ENCODE measurements at regions not wholly inside any gene's neighbourhood (a gene's known extent, or its start where the extent isn't known, plus 50 kb on each side); places are given as distances from the start of the nearest gene placed in this dataset.

DNA sequence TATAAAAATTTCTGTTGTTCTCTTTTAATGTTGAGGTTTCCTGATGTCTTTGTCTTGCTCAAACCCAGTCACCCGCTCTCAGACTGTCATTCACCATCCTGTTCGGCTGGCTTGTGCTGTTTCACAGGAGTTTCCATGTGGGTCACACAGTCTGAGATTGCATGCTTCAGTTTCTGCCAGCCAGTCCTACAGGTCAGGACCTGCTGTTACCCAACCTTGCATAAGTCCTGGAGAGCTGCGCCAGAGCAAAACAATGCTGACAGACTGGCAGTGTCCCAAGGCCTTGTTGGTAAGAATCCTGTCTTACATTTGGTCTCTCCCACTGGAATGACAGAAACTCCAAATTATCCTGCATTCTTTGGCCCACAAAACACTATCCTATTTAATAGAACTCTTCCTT is 340.0 kb upstream of the SLITRK5 start:
- intact Hi-C loops (cut with micrococcal nuclease; ENCODE audit: unreplicated experiment) = no loop called here
- no peak for DNase-seq (ENCODE audit: low read depth, low spot score)

DNA sequence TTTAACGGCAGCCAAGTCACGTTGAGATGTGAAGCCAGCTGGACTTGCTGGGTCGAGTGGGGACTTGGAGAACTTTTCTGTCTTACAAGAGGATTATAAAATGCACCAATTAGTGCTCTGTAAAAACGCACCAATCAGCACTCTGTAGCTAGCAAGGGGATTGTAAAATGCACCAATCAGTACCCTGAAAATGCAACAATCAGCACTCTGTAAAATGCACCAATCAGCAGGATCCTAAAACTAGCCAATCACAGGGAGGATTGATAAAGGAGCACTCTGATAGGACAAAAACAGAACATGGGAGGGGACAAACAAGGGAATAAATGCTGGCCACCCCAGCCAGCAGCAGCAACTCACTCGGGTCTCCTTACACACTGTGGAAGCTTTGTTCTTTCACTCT is 337.6 kb upstream of the SLITRK5 start:
- Histone ChIP-seq H3K4me1 (ENCODE audit: control insufficient read depth, insufficient read depth, low read length) (no peaks in the 10 kb centered on the region), H3K27ac (ENCODE audit: low read length) (no peak overlapping the region), H3K27me3 (ENCODE audit: control insufficient read depth, insufficient read depth, low read length) (no peaks in the 10 kb centered on the region), H3K4me3 (ENCODE audit: low read depth in 2 of 2, low read length in 2 of 2) (no peak overlapping the region), H3K9me3 (ENCODE audit: control insufficient read depth, insufficient read depth, low read depth, low read length) (no peaks in the 10 kb centered on the region), H3K36me3 (ENCODE audit: control insufficient read depth, insufficient read depth, low read length) (no peaks in the 10 kb centered on the region)
- DNase-seq (ENCODE audit: low read depth, low spot score) = no peak
- ChIA-PET CTCF (no interaction called here), POLR2A (no interaction called here)
- intact Hi-C loops (cut with micrococcal nuclease; ENCODE audit: unreplicated experiment) = no loop called here
- TF ChIP-seq, protein P1, sequence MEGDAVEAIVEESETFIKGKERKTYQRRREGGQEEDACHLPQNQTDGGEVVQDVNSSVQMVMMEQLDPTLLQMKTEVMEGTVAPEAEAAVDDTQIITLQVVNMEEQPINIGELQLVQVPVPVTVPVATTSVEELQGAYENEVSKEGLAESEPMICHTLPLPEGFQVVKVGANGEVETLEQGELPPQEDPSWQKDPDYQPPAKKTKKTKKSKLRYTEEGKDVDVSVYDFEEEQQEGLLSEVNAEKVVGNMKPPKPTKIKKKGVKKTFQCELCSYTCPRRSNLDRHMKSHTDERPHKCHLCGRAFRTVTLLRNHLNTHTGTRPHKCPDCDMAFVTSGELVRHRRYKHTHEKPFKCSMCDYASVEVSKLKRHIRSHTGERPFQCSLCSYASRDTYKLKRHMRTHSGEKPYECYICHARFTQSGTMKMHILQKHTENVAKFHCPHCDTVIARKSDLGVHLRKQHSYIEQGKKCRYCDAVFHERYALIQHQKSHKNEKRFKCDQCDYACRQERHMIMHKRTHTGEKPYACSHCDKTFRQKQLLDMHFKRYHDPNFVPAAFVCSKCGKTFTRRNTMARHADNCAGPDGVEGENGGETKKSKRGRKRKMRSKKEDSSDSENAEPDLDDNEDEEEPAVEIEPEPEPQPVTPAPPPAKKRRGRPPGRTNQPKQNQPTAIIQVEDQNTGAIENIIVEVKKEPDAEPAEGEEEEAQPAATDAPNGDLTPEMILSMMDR (IDR thresholded peaks at IDR 0.05) = no peak
- TF ChIP-seq, protein P2, sequence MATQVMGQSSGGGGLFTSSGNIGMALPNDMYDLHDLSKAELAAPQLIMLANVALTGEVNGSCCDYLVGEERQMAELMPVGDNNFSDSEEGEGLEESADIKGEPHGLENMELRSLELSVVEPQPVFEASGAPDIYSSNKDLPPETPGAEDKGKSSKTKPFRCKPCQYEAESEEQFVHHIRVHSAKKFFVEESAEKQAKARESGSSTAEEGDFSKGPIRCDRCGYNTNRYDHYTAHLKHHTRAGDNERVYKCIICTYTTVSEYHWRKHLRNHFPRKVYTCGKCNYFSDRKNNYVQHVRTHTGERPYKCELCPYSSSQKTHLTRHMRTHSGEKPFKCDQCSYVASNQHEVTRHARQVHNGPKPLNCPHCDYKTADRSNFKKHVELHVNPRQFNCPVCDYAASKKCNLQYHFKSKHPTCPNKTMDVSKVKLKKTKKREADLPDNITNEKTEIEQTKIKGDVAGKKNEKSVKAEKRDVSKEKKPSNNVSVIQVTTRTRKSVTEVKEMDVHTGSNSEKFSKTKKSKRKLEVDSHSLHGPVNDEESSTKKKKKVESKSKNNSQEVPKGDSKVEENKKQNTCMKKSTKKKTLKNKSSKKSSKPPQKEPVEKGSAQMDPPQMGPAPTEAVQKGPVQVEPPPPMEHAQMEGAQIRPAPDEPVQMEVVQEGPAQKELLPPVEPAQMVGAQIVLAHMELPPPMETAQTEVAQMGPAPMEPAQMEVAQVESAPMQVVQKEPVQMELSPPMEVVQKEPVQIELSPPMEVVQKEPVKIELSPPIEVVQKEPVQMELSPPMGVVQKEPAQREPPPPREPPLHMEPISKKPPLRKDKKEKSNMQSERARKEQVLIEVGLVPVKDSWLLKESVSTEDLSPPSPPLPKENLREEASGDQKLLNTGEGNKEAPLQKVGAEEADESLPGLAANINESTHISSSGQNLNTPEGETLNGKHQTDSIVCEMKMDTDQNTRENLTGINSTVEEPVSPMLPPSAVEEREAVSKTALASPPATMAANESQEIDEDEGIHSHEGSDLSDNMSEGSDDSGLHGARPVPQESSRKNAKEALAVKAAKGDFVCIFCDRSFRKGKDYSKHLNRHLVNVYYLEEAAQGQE (IDR thresholded peaks at IDR 0.05; ENCODE audit: insufficient read depth in 1 of 2, low read depth in 2 of 2, low read length in 1 of 2) = no peak
- TF ChIP-seq SIN3A (IDR thresholded peaks at IDR 0.05; ENCODE audit: borderline replicate concordance, insufficient read depth, low read depth, low read length) = no peak
- TF ChIP-seq POLR2AphosphoS5 (IDR thresholded peaks at IDR 0.05; ENCODE audit: low read depth, low read length) = no peak
- no peak for TF ChIP-seq TCF7L2 (IDR thresholded peaks at IDR 0.05; ENCODE audit: low read depth, low read length)
- in situ Hi-C loops (cut with HindIII; ENCODE audit: low pct_unique_long_range_greater_than_20kb, low sequenced_read_pairs) = no loop called here
- no TSS peak for BruUV-seq (replicated peaks)
- no peak for ATAC-seq

More for the DNA sequence above, 340.0 kb upstream of the SLITRK5 start:
- ChIA-PET POLR2A (no interaction called here), CTCF (no interaction called here)
- H3K9me3 ChIP-seq (ENCODE audit: control insufficient read depth, insufficient read depth, low read depth, low read length) = no peaks in the 10 kb centered on the region
- in situ Hi-C loops (cut with HindIII; ENCODE audit: low pct_unique_long_range_greater_than_20kb, low sequenced_read_pairs) = no loop called here
- H3K4me1 ChIP-seq (ENCODE audit: control insufficient read depth, insufficient read depth, low read length) = no peaks in the 10 kb centered on the region
- no peaks in the 10 kb centered on the region for H3K27me3 ChIP-seq (ENCODE audit: control insufficient read depth, insufficient read depth, low read length)
- H3K27ac ChIP-seq (ENCODE audit: low read length) = no peak overlapping the region
- no peak for ATAC-seq
- no peaks in the 10 kb centered on the region for H3K36me3 ChIP-seq (ENCODE audit: control insufficient read depth, insufficient read depth, low read length)
- BruUV-seq (replicated peaks) = no TSS peak
- no peak overlapping the region for H3K4me3 ChIP-seq (ENCODE audit: low read depth in 2 of 2, low read length in 2 of 2)
- TF ChIP-seq, protein P2 (IDR thresholded peaks at IDR 0.05; ENCODE audit: insufficient read depth in 1 of 2, low read depth in 2 of 2, low read length in 1 of 2) = no peak
- TF ChIP-seq POLR2AphosphoS5 (IDR thresholded peaks at IDR 0.05; ENCODE audit: low read depth, low read length) = no peak
- TF ChIP-seq SIN3A (IDR thresholded peaks at IDR 0.05; ENCODE audit: borderline replicate concordance, insufficient read depth, low read depth, low read length) = no peak
- no peak for TF ChIP-seq TCF7L2 (IDR thresholded peaks at IDR 0.05; ENCODE audit: low read depth, low read length)
- TF ChIP-seq, protein P1 (IDR thresholded peaks at IDR 0.05) = no peak
